Small intestine (tissue), 7 donors: ENCODE measurements at regions not wholly inside any gene's neighbourhood (a gene's known extent, or its start where the extent isn't known, plus 50 kb on each side); places are given as distances from the start of the nearest gene placed in this dataset.

ENCODE experiments used
- DNase-seq, 2 donors: peaks; one replicate each; pipeline versions ENCODE4 v3.0.0 to v3.0.0-alpha.2; 2013
- FAIRE-seq: peaks from 2 replicates; lab custom pipeline; 2012; peaks lifted over from hg19 to GRCh38; lab: Jason Lieb, UNC
- H3K27ac ChIP-seq, 3 donors: one replicate each; pipeline ENCODE4 v1.5.1; 2013; ENCODE audit warnings: low read length in 2 of 3, mild to moderate bottlenecking in 2 of 3, control low read depth in 1 of 3, inconsistent platforms in 1 of 3, low read depth in 1 of 3, moderate library complexity in 1 of 3
- H3K27me3 ChIP-seq, 3 donors: one replicate each; pipeline ENCODE4 v1.6.1; 2013; ENCODE audit warnings: low read length in 3 of 3, inconsistent platforms in 1 of 3; ENCODE audit not compliant: control insufficient read depth in 3 of 3, insufficient read depth in 3 of 3
- H3K36me3 ChIP-seq, 3 donors: one replicate each; pipeline ENCODE4 v1.6.1; 2013; ENCODE audit warnings: low read length in 3 of 3, inconsistent platforms in 1 of 3, low read depth in 1 of 3, mild to moderate bottlenecking in 1 of 3, moderate library complexity in 1 of 3; ENCODE audit not compliant: control insufficient read depth in 3 of 3, insufficient read depth in 2 of 3
- H3K4me1 ChIP-seq, 3 donors: one replicate each; pipeline ENCODE4 v1.6.1; 2013; ENCODE audit warnings: low read length in 2 of 3, inconsistent platforms in 1 of 3, low read depth in 1 of 3, mild to moderate bottlenecking in 1 of 3, moderate library complexity in 1 of 3; ENCODE audit not compliant: control insufficient read depth in 3 of 3, insufficient read depth in 2 of 3
- H3K4me3 ChIP-seq, 3 donors: one replicate each; pipeline ENCODE4 v1.5.1; 2013; ENCODE audit warnings: low read length in 3 of 3, control low read depth in 1 of 3, inconsistent platforms in 1 of 3, low read depth in 1 of 3, mild to moderate bottlenecking in 1 of 3, moderate library complexity in 1 of 3
- H3K9me3 ChIP-seq, 2 donors: one replicate each; pipeline ENCODE4 v1.6.1; 2013; ENCODE audit warnings: low read depth in 1 of 2, low read length in 1 of 2; ENCODE audit not compliant: control insufficient read depth in 2 of 2, insufficient read depth in 1 of 2
- WGBS, 3 donors: extraction: QIAGEN DNeasy Blood & Tissue Kit; methylation state at CpG; one replicate each; pipeline ENCODE4 v1.1.7; 2013; 5-methylcytosine and 5-hydroxymethylcytosine counted together
- donor health status: healthy with polysubstance abuse.
- donor health status: control.
- donor health status: control.
- donor health status: Bipolar disorder and iron deficiency.
- donor health status: healthy.

- WGBS, 3 donors, result 85 to 89% (median 86%) methylated on average over 6 of the region's 6 CpGs
- no peak overlapping the region for H3K27ac ChIP-seq
- H3K27me3 ChIP-seq, result no peaks in the 10 kb centered on the region
- FAIRE-seq (no peak), DNase-seq (no peak)
- H3K4me1 ChIP-seq, result no peaks in the 10 kb centered on the region
- H3K9me3 ChIP-seq, result no peaks in the 10 kb centered on the region
- no peak overlapping the region for H3K4me3 ChIP-seq
- no peaks in the 10 kb centered on the region for H3K36me3 ChIP-seq
Measured at GRCh38 chr1:219500327-219500897, 112.5 kb downstream of the ZC3H11B start.

- Histone ChIP-seq H3K4me3 (no peak overlapping the region), H3K27me3 (no peaks in the 10 kb centered on the region), H3K27ac (no peak overlapping the region), H3K36me3 (no peaks in the 10 kb centered on the region), H3K9me3 (no peaks in the 10 kb centered on the region), H3K4me1 (no peaks in the 10 kb centered on the region)
- WGBS, 3 donors, result 76 to 79% (median 79%) methylated on average over 1 of the region's 1 CpG
- DNase-seq (no peak), FAIRE-seq (no peak)
Measured at GRCh38 chr1:219498666-219499065, 114.2 kb downstream of the ZC3H11B start.

- WGBS, 3 donors, result 66 to 67% (median 66%) methylated on average over 6 of the region's 6 CpGs
- H3K9me3 ChIP-seq, result no peaks in the 10 kb centered on the region
- no peaks in the 10 kb centered on the region for H3K36me3 ChIP-seq
- no peak overlapping the region for H3K27ac ChIP-seq
- DNase-seq (no peak), FAIRE-seq (no peak)
- H3K4me1 ChIP-seq, result no peaks in the 10 kb centered on the region
- H3K27me3 ChIP-seq, result no peaks in the 10 kb centered on the region
- no peak overlapping the region for H3K4me3 ChIP-seq
Measured at GRCh38 chr1:219495737-219496408, 117.0 kb downstream of the ZC3H11B start.

GRCh38 chr1:219492717-219493116 is 120.2 kb downstream of the ZC3H11B start:
- 74 to 80% (median 74%) methylated on average over 3 of the region's 3 CpGs for WGBS, 3 donors
- no peak overlapping the region for H3K4me3 ChIP-seq
- no peak overlapping the region for H3K27ac ChIP-seq
- no peaks in the 10 kb centered on the region for H3K27me3 ChIP-seq
- H3K4me1 ChIP-seq, result no peaks in the 10 kb centered on the region
- no peak for FAIRE-seq
- no peaks in the 10 kb centered on the region for H3K36me3 ChIP-seq
- DNase-seq, result no peak
- no peaks in the 10 kb centered on the region for H3K9me3 ChIP-seq

- FAIRE-seq, result no peak
- Histone ChIP-seq H3K27ac (no peak overlapping the region), H3K27me3 (no peaks in the 10 kb centered on the region), H3K36me3 (no peaks in the 10 kb centered on the region), H3K9me3 (no peaks in the 10 kb centered on the region), H3K4me3 (no peak overlapping the region), H3K4me1 (no peaks in the 10 kb centered on the region)
- DNase-seq, result no peak
- 79 to 94% (median 91%) methylated on average over 1 of the region's 1 CpG for WGBS, 3 donors
Measured at GRCh38 chr1:219490566-219490965, 122.3 kb downstream of the ZC3H11B start.

GRCh38 chr1:219489636-219490035 is 123.3 kb downstream of the ZC3H11B start:
- Histone ChIP-seq H3K27me3 (no peaks in the 10 kb centered on the region), H3K4me1 (no peaks in the 10 kb centered on the region), H3K4me3 (no peak overlapping the region), H3K27ac (no peak overlapping the region), H3K9me3 (no peaks in the 10 kb centered on the region), H3K36me3 (no peaks in the 10 kb centered on the region)
- no peak for FAIRE-seq
- 68 to 81% (median 73%) methylated on average over 2 of the region's 2 CpGs for WGBS, 3 donors
- no peak for DNase-seq

- no peak for DNase-seq
- Histone ChIP-seq H3K4me1 (no peaks in the 10 kb centered on the region), H3K4me3 (no peak overlapping the region), H3K9me3 (no peaks in the 10 kb centered on the region), H3K27ac (no peak overlapping the region), H3K27me3 (no peaks in the 10 kb centered on the region), H3K36me3 (no peaks in the 10 kb centered on the region)
- 57 to 68% (median 66%) methylated on average over 1 of the region's 1 CpG for WGBS, 3 donors
- no peak for FAIRE-seq
Measured at GRCh38 chr1:219488275-219488674, 124.6 kb downstream of the ZC3H11B start.

GRCh38 chr1:219483530-219483929 is 129.4 kb downstream of the ZC3H11B start:
- Histone ChIP-seq H3K4me3 (no peak overlapping the region), H3K27me3 (no peaks in the 10 kb centered on the region), H3K4me1 (no peaks in the 10 kb centered on the region), H3K27ac (no peak overlapping the region), H3K9me3 (no peaks in the 10 kb centered on the region), H3K36me3 (no peaks in the 10 kb centered on the region)
- DNase-seq, result no peak
- 82 to 91% (median 88%) methylated on average over 1 of the region's 1 CpG for WGBS, 3 donors
- no peak for FAIRE-seq

- H3K27ac ChIP-seq, result no peak overlapping the region
- DNase-seq (no peak), FAIRE-seq (no peak)
- whole genome bisulfite sequencing, 3 donors, result 93 to 97% (median 93%) methylated on average over 8 to 10 of the region's 10 CpGs
- H3K36me3 ChIP-seq, result no peaks in the 10 kb centered on the region
- H3K27me3 ChIP-seq, result no peaks in the 10 kb centered on the region
- no peaks in the 10 kb centered on the region for H3K4me1 ChIP-seq
- no peak overlapping the region for H3K4me3 ChIP-seq
- H3K9me3 ChIP-seq, result no peaks in the 10 kb centered on the region
Measured at GRCh38 chr1:219480011-219480410, 132.9 kb downstream of the ZC3H11B start.
